AG04450 (cell line): ENCODE measurements at regions not wholly inside any gene's neighbourhood (a gene's known extent, or its start where the extent isn't known, plus 50 kb on each side); places are given as distances from the start of the nearest gene placed in this dataset.

Source experiments
- CTCF ChIA-PET: fragments of 300-600, 350-600 bp; formaldehyde crosslinking; extraction: SDS; loops from one replicate; lab custom pipeline; 2022; ENCODE audit warnings: antibody characterized with exemption, inconsistent platforms; lab: Charles Lee
- POLR2A ChIA-PET: fragments of 350-600 bp; formaldehyde crosslinking; extraction: SDS; loops from one replicate; lab custom pipeline; 2021; ENCODE audit warnings: antibody characterized with exemption, inconsistent platforms; lab: Yijun Ruan, JAX
- DNase-seq: peaks from one replicate; pipeline ENCODE4 v3.0.0-alpha.2; 2011; ENCODE audit warnings: low read depth, low spot score
- H3K27ac ChIP-seq: one replicate; pipeline ENCODE4 v1.5.1; 2012; ENCODE audit warnings: low read depth, low read length, control low read depth
- H3K27me3 ChIP-seq: one replicate; pipeline ENCODE4 v1.6.0; 2012; ENCODE audit warnings: low read length; ENCODE audit not compliant: control insufficient read depth, insufficient read depth
- H3K4me3 ChIP-seq: 2 replicates; pipeline ENCODE4 v1.5.1; 2011; ENCODE audit warnings: mild to moderate bottlenecking, low read depth, low read length, control low read depth
- H3K9me3 ChIP-seq: 2 replicates; pipeline ENCODE4 v1.5.1; 2012; ENCODE audit warnings: low read length; ENCODE audit not compliant: control insufficient read depth, insufficient read depth
- CTCF ChIP-seq: IDR thresholded peaks from 2 replicates; pipeline ENCODE4 v1.5.1; 2011; ENCODE audit warnings: low read depth, low read length, control low read depth, inconsistent platforms

DNA sequence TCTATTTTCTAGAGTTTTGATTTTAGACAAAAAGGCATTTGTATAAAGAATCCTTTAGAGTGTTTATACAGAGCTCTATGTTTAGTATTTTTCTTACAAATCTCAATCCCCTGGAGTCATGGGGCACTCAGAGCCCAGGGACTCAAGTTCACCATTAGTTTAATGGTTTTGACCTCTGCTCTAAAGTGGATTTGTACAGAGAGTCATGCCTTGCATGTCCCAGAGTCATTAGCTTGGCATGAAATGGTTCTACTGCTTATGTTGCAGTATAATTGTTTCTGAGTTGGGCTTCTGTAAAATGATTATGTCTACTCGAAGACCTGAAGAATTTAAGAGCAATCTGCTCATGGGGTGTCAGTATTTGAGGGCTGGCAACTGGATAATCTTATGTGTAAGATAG lies 406.2 kb downstream of the DLEU7 start:
- DNase-seq = peak; percentile 45
- ChIA-PET POLR2A (no interaction called here), CTCF (interaction anchor here (1.5 kb wide), 1 partner anchor 352 kb away, joined by 3 read pairs; no protein-coding TSS in a partner anchor)
- no peaks in the 10 kb centered on the region for H3K9me3 ChIP-seq
- H3K27ac ChIP-seq = no peak overlapping the region
- H3K27me3 ChIP-seq = no peaks in the 10 kb centered on the region
- TF ChIP-seq CTCF = no peak
- no peak overlapping the region for H3K4me3 ChIP-seq

GRCh38 chr13:50438351-50438750 lies 405.1 kb downstream of the DLEU7 start:
- ChIA-PET POLR2A (no interaction called here), CTCF (no interaction called here)
- H3K4me3 ChIP-seq = no peak overlapping the region
- no peak overlapping the region for H3K27ac ChIP-seq
- DNase-seq = no peak
- H3K9me3 ChIP-seq = no peaks in the 10 kb centered on the region
- no peaks in the 10 kb centered on the region for H3K27me3 ChIP-seq
- no peak for TF ChIP-seq CTCF

DNA sequence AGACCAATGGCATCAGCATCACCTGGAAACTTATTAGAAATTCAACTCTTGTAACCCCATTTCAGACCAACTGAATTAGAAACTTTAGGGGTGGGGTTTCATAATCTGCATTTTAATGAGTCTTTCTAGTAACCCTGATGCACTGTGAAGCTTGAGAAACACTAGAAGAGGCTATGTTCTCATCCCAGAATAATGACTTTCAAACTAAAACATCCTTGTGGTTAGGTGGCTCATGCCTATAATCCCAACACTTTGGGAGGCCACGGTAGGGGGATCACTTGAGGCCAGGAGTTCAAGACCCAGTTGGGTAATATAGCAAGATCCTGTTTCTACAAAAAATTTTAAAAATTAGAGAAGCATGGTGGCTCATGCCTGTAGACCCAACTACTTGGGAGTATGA lies 402.4 kb downstream of the DLEU7 start:
- ChIA-PET POLR2A (no interaction called here), CTCF (no interaction called here)
- Histone ChIP-seq H3K9me3 (no peaks in the 10 kb centered on the region), H3K27me3 (no peaks in the 10 kb centered on the region), H3K4me3 (no peak overlapping the region), H3K27ac (no peak overlapping the region)
- DNase-seq = no peak
- TF ChIP-seq CTCF = no peak

- no peak for DNase-seq
- Histone ChIP-seq H3K9me3 (no peaks in the 10 kb centered on the region), H3K27ac (no peak overlapping the region), H3K27me3 (no peaks in the 10 kb centered on the region), H3K4me3 (no peak overlapping the region)
- CTCF ChIA-PET = no interaction called here
- POLR2A ChIA-PET = no interaction called here
- TF ChIP-seq CTCF = no peak
Measured at GRCh38 chr13:50444726-50445125, 398.8 kb downstream of the DLEU7 start.

DNA sequence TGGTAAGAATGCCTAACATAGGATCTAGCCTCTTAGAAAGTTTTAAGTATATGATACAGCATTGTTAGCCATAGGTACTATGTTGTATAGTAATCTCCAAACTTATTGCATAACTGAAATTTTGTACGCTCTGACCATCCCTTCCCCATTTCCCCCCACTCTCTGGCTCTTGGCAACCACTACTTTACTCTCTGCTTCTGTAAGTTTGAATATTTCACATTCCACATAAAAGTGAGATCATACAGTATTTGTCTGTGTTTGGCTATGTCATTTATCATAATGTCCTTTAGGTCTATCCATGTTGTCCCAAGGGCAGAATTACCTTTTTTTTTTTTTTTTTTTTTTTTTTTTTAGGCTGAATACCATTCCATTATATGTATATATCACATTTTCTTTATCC lies 396.9 kb downstream of the DLEU7 start:
- CTCF ChIA-PET = no interaction called here
- no peak for TF ChIP-seq CTCF
- H3K27ac ChIP-seq = no peak overlapping the region
- no peaks in the 10 kb centered on the region for H3K27me3 ChIP-seq
- POLR2A ChIA-PET = no interaction called here
- no peak overlapping the region for H3K4me3 ChIP-seq
- no peaks in the 10 kb centered on the region for H3K9me3 ChIP-seq
- no peak for DNase-seq
